ENCODE measurements at regions not wholly inside any gene's neighbourhood (a gene's known extent, or its start where the extent isn't known, plus 50 kb on each side); places are given as distances from the start of the nearest gene placed in this dataset.

DNA sequence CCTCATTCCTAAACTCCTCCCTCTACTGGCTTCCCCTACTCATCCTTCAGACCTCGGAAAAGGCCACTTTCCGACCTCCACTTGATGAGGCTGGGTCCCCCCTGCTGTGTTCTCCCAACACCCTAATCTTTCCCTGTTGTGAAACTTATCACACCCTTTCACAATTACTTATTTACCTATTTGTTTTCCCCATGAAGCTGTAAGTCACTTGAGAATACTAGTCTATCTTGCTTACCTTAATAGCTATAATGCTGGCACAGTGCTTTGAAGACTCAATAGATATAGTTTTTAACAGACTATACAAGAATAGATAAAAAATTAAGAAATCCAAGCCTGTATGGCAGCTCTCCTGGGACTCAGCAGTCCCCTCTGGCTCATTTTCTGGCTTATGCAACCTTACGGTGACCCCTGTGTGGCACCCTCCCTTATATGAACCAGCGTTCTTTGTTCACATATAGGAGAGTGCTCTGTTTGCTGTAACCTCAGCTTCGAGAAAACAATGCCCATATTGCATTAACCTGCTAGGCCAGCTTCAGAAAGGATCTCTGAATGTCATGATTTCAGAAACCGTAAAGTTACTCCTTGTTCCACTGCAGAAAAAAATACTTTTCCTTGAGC is 220.4 kb upstream of the PKDCC start:
- H3K4me3 ChIP-seq (ENCODE audit: low read depth, low read length) = no peak overlapping the region
- no peak for TF ChIP-seq CTCF (IDR thresholded peaks at IDR 0.05; ENCODE audit: insufficient read depth, low read depth, low read length, missing control alignments)
- DNase-seq (ENCODE audit: low read depth) = no peak

- TF ChIP-seq CTCF (IDR thresholded peaks at IDR 0.05; ENCODE audit: insufficient read depth, low read depth, low read length, missing control alignments) = no peak
- DNase-seq (ENCODE audit: low read depth) = no peak
- H3K4me3 ChIP-seq (ENCODE audit: low read depth, low read length) = no peak overlapping the region
These were observed 219.7 kb upstream of the PKDCC start for GRCh38 chr2:41828052-41828643.

- no peak for DNase-seq (ENCODE audit: low read depth)
- no peak overlapping the region for H3K4me3 ChIP-seq (ENCODE audit: low read depth, low read length)
- TF ChIP-seq CTCF (IDR thresholded peaks at IDR 0.05; ENCODE audit: insufficient read depth, low read depth, low read length, missing control alignments) = no peak
These were observed 218.8 kb upstream of the PKDCC start for GRCh38 chr2:41829052-41829451.

GRCh38 chr2:41830600-41830999 is 217.2 kb upstream of the PKDCC start:
- no peak overlapping the region for H3K4me3 ChIP-seq (ENCODE audit: low read depth, low read length)
- no peak for TF ChIP-seq CTCF (IDR thresholded peaks at IDR 0.05; ENCODE audit: insufficient read depth, low read depth, low read length, missing control alignments)
- no peak for DNase-seq (ENCODE audit: low read depth)

DNA sequence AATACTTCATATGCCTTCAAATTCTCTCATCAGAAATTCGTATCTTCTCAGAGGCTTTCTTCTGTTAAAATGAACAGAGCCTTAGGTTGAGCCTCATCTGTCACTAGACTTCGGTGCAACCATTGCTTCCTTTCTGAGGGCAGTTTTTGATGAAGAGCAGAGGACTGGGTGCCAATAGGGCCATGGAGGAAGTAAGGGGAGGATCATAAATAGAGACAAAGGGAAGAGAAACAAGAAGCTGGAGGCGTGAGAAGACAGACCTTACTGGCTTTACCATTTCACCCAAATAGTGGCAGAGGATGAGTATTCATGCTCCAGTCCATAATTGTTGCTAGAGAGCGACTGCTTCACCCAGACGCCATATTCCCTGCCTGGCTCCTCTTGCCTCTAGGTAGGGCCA is 215.6 kb upstream of the PKDCC start:
- no peak overlapping the region for H3K4me3 ChIP-seq (ENCODE audit: low read depth, low read length)
- no peak for TF ChIP-seq CTCF (IDR thresholded peaks at IDR 0.05; ENCODE audit: insufficient read depth, low read depth, low read length, missing control alignments)
- no peak for DNase-seq (ENCODE audit: low read depth)

GRCh38 chr2:41835401-41835800 is 212.4 kb upstream of the PKDCC start:
- no peak for TF ChIP-seq CTCF (IDR thresholded peaks at IDR 0.05; ENCODE audit: insufficient read depth, low read depth, low read length, missing control alignments)
- no peak for DNase-seq (ENCODE audit: low read depth)
- H3K4me3 ChIP-seq (ENCODE audit: low read depth, low read length) = no peak overlapping the region

DNA sequence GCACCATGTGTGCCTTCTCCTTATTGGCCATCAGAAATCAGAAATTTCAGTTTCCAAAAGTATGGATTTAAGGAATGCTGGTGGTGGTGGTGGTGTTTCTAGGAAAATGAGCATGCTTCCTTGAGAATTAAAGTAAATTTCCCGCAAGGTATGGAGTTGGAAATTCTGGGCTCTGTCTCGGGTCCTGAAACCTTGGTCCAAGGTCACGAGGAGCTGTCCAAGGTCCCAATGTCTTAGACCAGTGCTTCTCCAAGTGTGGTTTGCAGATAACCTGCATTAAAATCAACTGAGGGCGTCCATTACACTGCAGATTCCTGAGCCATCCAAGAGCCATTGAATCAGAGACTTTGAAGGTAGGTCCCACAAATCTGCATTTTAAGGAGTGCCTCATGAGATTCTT is 210.9 kb upstream of the PKDCC start:
- DNase-seq (ENCODE audit: low read depth) = peak; percentile 39
- no peak overlapping the region for H3K4me3 ChIP-seq (ENCODE audit: low read depth, low read length)
- no peak for TF ChIP-seq CTCF (IDR thresholded peaks at IDR 0.05; ENCODE audit: insufficient read depth, low read depth, low read length, missing control alignments)

All from GM12865 (cell line).